K562 (cell line): ENCODE measurements at regions not wholly inside any gene's neighbourhood (a gene's known extent, or its start where the extent isn't known, plus 50 kb on each side); places are given as distances from the start of the nearest gene placed in this dataset.

Experiments used
- TF ChIP-seq, protein P1 (sequence below), 2 experiments: fragments of 450-650 bp; formaldehyde crosslinking in 1 of 2; IDR thresholded peaks; 2 replicates each; pipeline versions ENCODE4 v1.4.0 to v1.6.1; 2014 to 2020; ENCODE audit warnings: mild to moderate bottlenecking in 2 of 2, borderline replicate concordance in 1 of 2, low read depth in 1 of 2
- TF ChIP-seq, protein P2 (sequence below): fragments of 450-650 bp; conservative IDR thresholded peaks from 2 replicates; pipeline ENCODE4 v1.6.1; 2016; ENCODE audit warnings: missing genetic modification characterization, low read depth, mild to moderate bottlenecking, missing compliant biosample characterization, moderate library complexity

DNA sequence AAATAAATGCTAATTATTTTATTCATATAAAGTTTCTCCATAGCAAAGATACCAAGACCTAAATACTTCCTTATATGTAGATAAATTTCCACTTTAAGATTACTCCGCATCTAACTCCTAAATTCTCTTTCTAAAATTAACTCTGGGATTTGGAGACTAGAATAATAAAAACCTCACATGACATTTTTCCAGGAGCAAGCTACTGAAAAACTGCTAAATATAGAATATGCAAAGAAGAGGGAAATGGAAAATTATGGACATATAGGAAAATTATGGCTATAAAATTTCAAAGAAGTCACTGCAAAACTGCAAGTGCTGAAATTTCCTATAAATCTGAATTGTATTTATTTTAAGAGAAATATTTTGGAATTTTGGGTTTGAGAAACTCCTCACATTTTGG, 186.2 kb downstream of the DUSP6 start (continued):
- TF ChIP-seq, protein P1, sequence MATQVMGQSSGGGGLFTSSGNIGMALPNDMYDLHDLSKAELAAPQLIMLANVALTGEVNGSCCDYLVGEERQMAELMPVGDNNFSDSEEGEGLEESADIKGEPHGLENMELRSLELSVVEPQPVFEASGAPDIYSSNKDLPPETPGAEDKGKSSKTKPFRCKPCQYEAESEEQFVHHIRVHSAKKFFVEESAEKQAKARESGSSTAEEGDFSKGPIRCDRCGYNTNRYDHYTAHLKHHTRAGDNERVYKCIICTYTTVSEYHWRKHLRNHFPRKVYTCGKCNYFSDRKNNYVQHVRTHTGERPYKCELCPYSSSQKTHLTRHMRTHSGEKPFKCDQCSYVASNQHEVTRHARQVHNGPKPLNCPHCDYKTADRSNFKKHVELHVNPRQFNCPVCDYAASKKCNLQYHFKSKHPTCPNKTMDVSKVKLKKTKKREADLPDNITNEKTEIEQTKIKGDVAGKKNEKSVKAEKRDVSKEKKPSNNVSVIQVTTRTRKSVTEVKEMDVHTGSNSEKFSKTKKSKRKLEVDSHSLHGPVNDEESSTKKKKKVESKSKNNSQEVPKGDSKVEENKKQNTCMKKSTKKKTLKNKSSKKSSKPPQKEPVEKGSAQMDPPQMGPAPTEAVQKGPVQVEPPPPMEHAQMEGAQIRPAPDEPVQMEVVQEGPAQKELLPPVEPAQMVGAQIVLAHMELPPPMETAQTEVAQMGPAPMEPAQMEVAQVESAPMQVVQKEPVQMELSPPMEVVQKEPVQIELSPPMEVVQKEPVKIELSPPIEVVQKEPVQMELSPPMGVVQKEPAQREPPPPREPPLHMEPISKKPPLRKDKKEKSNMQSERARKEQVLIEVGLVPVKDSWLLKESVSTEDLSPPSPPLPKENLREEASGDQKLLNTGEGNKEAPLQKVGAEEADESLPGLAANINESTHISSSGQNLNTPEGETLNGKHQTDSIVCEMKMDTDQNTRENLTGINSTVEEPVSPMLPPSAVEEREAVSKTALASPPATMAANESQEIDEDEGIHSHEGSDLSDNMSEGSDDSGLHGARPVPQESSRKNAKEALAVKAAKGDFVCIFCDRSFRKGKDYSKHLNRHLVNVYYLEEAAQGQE (IDR thresholded peaks at IDR 0.05; ENCODE audit: borderline replicate concordance): no peak
- TF ChIP-seq, protein P1 (CRISPR knock-in tag; IDR thresholded peaks at IDR 0.05; ENCODE audit: low read depth): no peak
- TF ChIP-seq, protein P2, sequence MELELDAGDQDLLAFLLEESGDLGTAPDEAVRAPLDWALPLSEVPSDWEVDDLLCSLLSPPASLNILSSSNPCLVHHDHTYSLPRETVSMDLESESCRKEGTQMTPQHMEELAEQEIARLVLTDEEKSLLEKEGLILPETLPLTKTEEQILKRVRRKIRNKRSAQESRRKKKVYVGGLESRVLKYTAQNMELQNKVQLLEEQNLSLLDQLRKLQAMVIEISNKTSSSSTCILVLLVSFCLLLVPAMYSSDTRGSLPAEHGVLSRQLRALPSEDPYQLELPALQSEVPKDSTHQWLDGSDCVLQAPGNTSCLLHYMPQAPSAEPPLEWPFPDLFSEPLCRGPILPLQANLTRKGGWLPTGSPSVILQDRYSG (tag): no peak
